IMR-90 (cell line): ENCODE measurements at regions not wholly inside any gene's neighbourhood (a gene's known extent, or its start where the extent isn't known, plus 50 kb on each side); places are given as distances from the start of the nearest gene placed in this dataset.

Source experiments
- ATAC-seq: fragments of 200-7000 bp; cut with Tn5 transposase; 2 replicates; pipeline ENCODE4 v1.9.1; 2020; ENCODE audit warnings: low read depth, mild to moderate bottlenecking, moderate library complexity
- BruUV-seq: library from RNA; stranded (reverse); fragments of 400-500 nt; replicated peaks from 2 replicates; lab custom pipeline; 2021; lab: Mats Ljungman, UMichigan
- CTCF ChIA-PET: fragments of 300-600 bp; formaldehyde crosslinking; extraction: SDS; loops from one replicate; lab custom pipeline; 2021; ENCODE audit warnings: antibody characterized with exemption; lab: Yijun Ruan, JAX
- POLR2A ChIA-PET: fragments of 300-600 bp; sonication (Branson Sonifier 250); formaldehyde crosslinking; loops from one replicate; lab custom pipeline; 2022; ENCODE audit warnings: antibody characterized with exemption; ENCODE audit not compliant: unreplicated experiment; lab: Charles Lee
- DNase-seq: peaks from one replicate; pipeline ENCODE4 v3.0.0; 2013
- H2AFZ ChIP-seq: replicated peaks from 2 replicates; pipeline ENCODE3; 2013; ENCODE audit warnings: low read length, mild to moderate bottlenecking; ENCODE audit not compliant: poor library complexity
- H2AK5ac ChIP-seq: 2 replicates; pipeline ENCODE4 v1.6.1; 2013; ENCODE audit warnings: low read depth, low read length, inconsistent platforms
- H2AK9ac ChIP-seq: replicated peaks from 2 replicates; pipeline ENCODE3; 2013; ENCODE audit warnings: mild to moderate bottlenecking, low read depth, low read length, moderate library complexity; ENCODE audit not compliant: poor library complexity
- H2BK120ac ChIP-seq: 2 replicates; pipeline ENCODE4 v1.6.1; 2013; ENCODE audit warnings: low read depth, low read length, inconsistent platforms
- H2BK15ac ChIP-seq: 3 replicates; pipeline ENCODE4 v1.6.1; 2013; ENCODE audit warnings: low read depth, low read length, inconsistent platforms
- H2BK20ac ChIP-seq: 2 replicates; pipeline ENCODE4 v1.6.1; 2013; ENCODE audit warnings: low read depth, mild to moderate bottlenecking, inconsistent platforms, low read length, moderate library complexity
- H2BK5ac ChIP-seq: 2 replicates; pipeline ENCODE4 v1.6.1; 2013; ENCODE audit warnings: mild to moderate bottlenecking, low read depth, low read length, inconsistent platforms; ENCODE audit not compliant: poor library complexity, severe bottlenecking
- H3K14ac ChIP-seq: replicated peaks from 2 replicates; pipeline ENCODE4 v1.6.1; 2013; ENCODE audit warnings: low read depth, low read length, inconsistent platforms
- H3K18ac ChIP-seq: 2 replicates; pipeline ENCODE4 v1.6.1; 2013; ENCODE audit warnings: low read depth, low read length, control low read depth
- H3K23ac ChIP-seq: 2 replicates; pipeline ENCODE4 v1.6.1; 2013; ENCODE audit warnings: low read depth, low read length, inconsistent platforms
- H3K27ac ChIP-seq: 2 replicates; pipeline ENCODE4 v1.5.1; 2013; ENCODE audit warnings: mild to moderate bottlenecking, control low read depth, low read length; ENCODE audit not compliant: insufficient read depth
- H3K27me3 ChIP-seq: 2 replicates; pipeline ENCODE4 v1.6.1; 2013; ENCODE audit warnings: low read length; ENCODE audit not compliant: control insufficient read depth, insufficient read depth
- H3K36me3 ChIP-seq: 2 replicates; pipeline ENCODE4 v1.6.1; 2013; ENCODE audit warnings: low read length, mixed read lengths; ENCODE audit not compliant: control insufficient read depth, insufficient read depth
- H3K4ac ChIP-seq: 2 replicates; pipeline ENCODE4 v1.6.1; 2013; ENCODE audit warnings: low read depth, low read length, inconsistent platforms
- H3K4me1 ChIP-seq: 2 replicates; pipeline ENCODE4 v1.6.1; 2013; ENCODE audit warnings: low read length, mixed read lengths; ENCODE audit not compliant: control insufficient read depth, insufficient read depth
- H3K4me2 ChIP-seq: 2 replicates; pipeline ENCODE4 v1.6.1; 2013; ENCODE audit warnings: low read depth, mild to moderate bottlenecking, control low read depth, low read length, moderate library complexity
- H3K4me3 ChIP-seq: 2 replicates; pipeline ENCODE4 v1.5.1; 2013; ENCODE audit warnings: low read depth, mild to moderate bottlenecking, control low read depth, low read length, moderate library complexity; ENCODE audit not compliant: insufficient read depth
- H3K56ac ChIP-seq: 2 replicates; pipeline ENCODE4 v1.6.1; 2013; ENCODE audit warnings: low read length, inconsistent platforms; ENCODE audit not compliant: insufficient read depth; ENCODE audit errors: extremely low read depth
- H3K79me1 ChIP-seq, 2 experiments: 2 replicates each; pipeline ENCODE4 v1.6.1; 2013; ENCODE audit warnings: low read length in 2 of 2, inconsistent platforms in 1 of 2, low read depth in 1 of 2
- H3K9ac ChIP-seq: 2 replicates; pipeline ENCODE4 v1.6.1; 2013; ENCODE audit warnings: low read depth, low read length, control low read depth
- H3K9me1 ChIP-seq: 2 replicates; pipeline ENCODE4 v1.6.1; 2013; ENCODE audit warnings: low read length, inconsistent platforms; ENCODE audit not compliant: insufficient read depth
- H3K9me3 ChIP-seq: 2 replicates; pipeline ENCODE4 v1.6.1; 2013; ENCODE audit warnings: low read length; ENCODE audit not compliant: control insufficient read depth, insufficient read depth
- H4K20me1 ChIP-seq: 2 replicates; pipeline ENCODE4 v1.6.1; 2013; ENCODE audit warnings: low read length, inconsistent platforms; ENCODE audit not compliant: insufficient read depth
- H4K5ac ChIP-seq: 2 replicates; pipeline ENCODE4 v1.6.1; 2013; ENCODE audit warnings: mild to moderate bottlenecking, low read depth, low read length, control low read depth
- H4K8ac ChIP-seq, 2 experiments: 2 replicates each; pipeline ENCODE4 v1.6.1; 2013; ENCODE audit warnings: low read depth in 2 of 2, low read length in 2 of 2, control low read depth in 1 of 2, inconsistent platforms in 1 of 2
- H4K91ac ChIP-seq: 2 replicates; pipeline ENCODE4 v1.6.1; 2013; ENCODE audit warnings: low read depth, low read length, inconsistent platforms; ENCODE audit not compliant: insufficient read depth
- BHLHE40 ChIP-seq: fragments of 150-350 bp; IDR thresholded peaks from 2 replicates; pipeline ENCODE4 v1.6.1; 2016; ENCODE audit warnings: mild to moderate bottlenecking, low read depth, low read length
- CEBPB ChIP-seq: IDR thresholded peaks from 2 replicates; pipeline ENCODE4 v1.6.1; 2012; ENCODE audit warnings: low read depth, low read length, improper control_type of control experiment
- CHD1 ChIP-seq: IDR thresholded peaks from 2 replicates; pipeline ENCODE4 v1.6.1; 2012; ENCODE audit warnings: low read depth, low read length, improper control_type of control experiment
- ELK1 ChIP-seq: fragments of 150-350 bp; IDR thresholded peaks from 2 replicates; pipeline ENCODE4 v1.6.1; 2016; ENCODE audit warnings: low read depth, mild to moderate bottlenecking, low read length, moderate library complexity, borderline replicate concordance
- MAFK ChIP-seq: IDR thresholded peaks from 2 replicates; pipeline ENCODE4 v1.6.1; 2012; ENCODE audit warnings: low read depth, low read length, improper control_type of control experiment
- NFE2L2 ChIP-seq: fragments of 150-350 bp; IDR thresholded peaks from 2 replicates; pipeline ENCODE4 v1.6.1; 2016; ENCODE audit warnings: low read depth, mild to moderate bottlenecking, low read length
- WGBS, 2 experiments: methylation state at CpG; one replicate each; pipeline versions ENCODE4 v1.1.5 to v1.1.7; 2013; ENCODE audit warnings: missing lambda C conversion rate in 2 of 2; ENCODE audit not compliant: insufficient read length in 1 of 2; ENCODE audit errors: extremely low coverage in 2 of 2; 5-methylcytosine and 5-hydroxymethylcytosine counted together
- dilution Hi-C: fragments of 300-500 bp; cut with HindIII; formaldehyde crosslinking; loops from one replicate; pipeline ENCODE4 v1.14.3; 2018; ENCODE audit warnings: low sequenced_read_pairs; ENCODE audit not compliant: unreplicated experiment
- in situ Hi-C: fragments of 300-500 bp; cut with MboI; formaldehyde crosslinking; loops from 3 replicates; pipeline ENCODE4 v1.14.3; 2019; ENCODE audit warnings: low sequenced_read_pairs, inconsistent platforms, mixed read lengths
- intact Hi-C: fragments of 100-400 bp; cut with micrococcal nuclease; formaldehyde crosslinking; loops from 2 replicates; pipeline ENCODE4 v1.10.0; 2022

DNA sequence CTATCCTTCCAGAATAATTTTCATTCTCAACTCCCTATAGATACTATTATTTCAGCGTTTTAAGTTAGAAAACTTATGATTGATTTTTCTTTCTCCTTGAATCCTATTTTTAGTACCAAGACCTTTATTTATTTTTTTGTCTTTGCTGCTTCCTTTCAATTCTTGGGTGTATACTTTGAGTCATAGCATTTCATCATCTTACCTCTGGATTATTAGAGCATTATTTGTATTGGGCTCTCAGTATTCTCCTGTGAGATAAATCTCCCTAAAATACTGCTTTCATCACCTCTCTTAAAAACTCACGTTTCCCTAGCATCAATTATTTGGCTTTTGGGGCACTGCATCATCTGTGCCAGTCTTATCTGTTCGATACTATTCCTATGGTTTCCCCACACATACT lies 222.8 kb downstream of the POSTN start:
- TF ChIP-seq ELK1, result no peak
- TF ChIP-seq NFE2L2, result no peak
- TF ChIP-seq MAFK, result no peak
- TF ChIP-seq CHD1, result no peak
- TF ChIP-seq BHLHE40, result no peak
- peak; percentile 61; the same call in 1 of the 2 replicates for TF ChIP-seq CEBPB
- in situ Hi-C loops (no loop called here), dilution Hi-C loops (no loop called here), intact Hi-C loops (no loop called here)
- peak overlapping the region; percentile 78; the same call in 1 of the 2 replicates for H2AK5ac ChIP-seq
- H2BK20ac ChIP-seq, result peak overlapping the region; percentile 87
- H3K9ac ChIP-seq, result no peak overlapping the region
- peak overlapping the region; percentile 47 for H2AFZ ChIP-seq
- no peak overlapping the region for H2AK9ac ChIP-seq
- no peak overlapping the region for H3K4me3 ChIP-seq
- ATAC-seq, result no peak
- CTCF ChIA-PET, result no interaction called here
- peak overlapping the region; percentile 77 for H2BK120ac ChIP-seq
- peak overlapping the region; percentile 96; the same call in 2 of the 3 replicates for H2BK15ac ChIP-seq
- H4K91ac ChIP-seq, result 0 out of 2 replicates have a peak overlapping the region, but pooled peaks have one; percentile 15
- no peak overlapping the region; the same call in 1 of the 2 replicates for H3K18ac ChIP-seq
- no TSS peak for BruUV-seq
- no peak overlapping the region for H3K23ac ChIP-seq
- H3K27ac ChIP-seq, result no peak overlapping the region
- no peak overlapping the region for H4K5ac ChIP-seq
- no peaks in the 10 kb centered on the region; the same call in 1 of the 2 replicates for H3K9me3 ChIP-seq
- no peak overlapping the region for H3K56ac ChIP-seq
- no peaks in the 10 kb centered on the region for H3K79me1 ChIP-seq
- H3K36me3 ChIP-seq, result no peaks in the 10 kb centered on the region
- H4K8ac ChIP-seq, result peak overlapping the region in 1 of 2 experiments; percentile 46; a peak in 1 of 4 replicates
- H3K4me1 ChIP-seq, result no peaks in the 10 kb centered on the region
- no peaks in the 10 kb centered on the region for H4K20me1 ChIP-seq
- 75% methylated on average over 2 of the region's 3 CpGs; no CpG with 5 or more reads in 1 of the 2 experiments for WGBS, 2 experiments
- H3K4me2 ChIP-seq, result no peak overlapping the region
- POLR2A ChIA-PET, result no interaction called here
- H3K27me3 ChIP-seq, result no peaks in the 10 kb centered on the region
- H2BK5ac ChIP-seq, result no peak overlapping the region
- peaks cover 4% of the 10 kb centered on the region; the same call in 1 of the 2 replicates for H3K9me1 ChIP-seq
- peak; percentile 46 for DNase-seq
- peak overlapping the region; percentile 50; the same call in 1 of the 2 replicates for H3K4ac ChIP-seq
- H3K14ac ChIP-seq, result peak overlapping the region; percentile 76
